LNCaP clone FGC (cell line): ENCODE measurements at regions not wholly inside any gene's neighbourhood (a gene's known extent, or its start where the extent isn't known, plus 50 kb on each side); places are given as distances from the start of the nearest gene placed in this dataset.

Source experiments
- DNase-seq: peaks from one replicate; pipeline ENCODE4 v3.0.0-alpha.2; 2011; ENCODE audit warnings: low read depth
- H3K4me3 ChIP-seq: 2 replicates; pipeline ENCODE4 v1.5.1; 2011; ENCODE audit warnings: mild to moderate bottlenecking, low read depth, low read length, control low read depth
- TF ChIP-seq, protein P1 (sequence below): IDR thresholded peaks from 2 replicates; pipeline ENCODE4 v1.5.1; 2012; ENCODE audit warnings: mild to moderate bottlenecking; ENCODE audit not compliant: control insufficient read depth, insufficient read depth; ENCODE audit errors: extremely low read depth

DNA sequence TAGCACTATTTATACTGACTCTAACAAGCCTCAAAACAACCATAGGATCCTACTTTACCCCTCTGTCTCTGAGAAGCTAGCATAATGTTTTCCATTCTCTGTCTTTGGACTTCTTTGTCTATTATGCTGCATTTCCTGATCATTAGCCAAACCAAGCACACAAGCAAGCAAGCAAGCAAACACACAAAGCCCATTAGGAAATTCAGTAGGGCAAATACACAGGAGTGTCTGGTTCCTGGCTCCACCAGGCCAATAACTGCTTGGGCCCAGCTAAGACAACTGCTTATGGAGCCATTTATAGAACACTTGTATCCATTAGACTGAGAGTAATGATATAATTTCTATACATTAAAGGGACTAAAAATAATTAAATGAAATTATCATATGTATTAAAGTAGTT lies 952.9 kb upstream of the EPHA7 start:
- DNase-seq = no peak
- H3K4me3 ChIP-seq = no peak overlapping the region
- TF ChIP-seq, protein P1, sequence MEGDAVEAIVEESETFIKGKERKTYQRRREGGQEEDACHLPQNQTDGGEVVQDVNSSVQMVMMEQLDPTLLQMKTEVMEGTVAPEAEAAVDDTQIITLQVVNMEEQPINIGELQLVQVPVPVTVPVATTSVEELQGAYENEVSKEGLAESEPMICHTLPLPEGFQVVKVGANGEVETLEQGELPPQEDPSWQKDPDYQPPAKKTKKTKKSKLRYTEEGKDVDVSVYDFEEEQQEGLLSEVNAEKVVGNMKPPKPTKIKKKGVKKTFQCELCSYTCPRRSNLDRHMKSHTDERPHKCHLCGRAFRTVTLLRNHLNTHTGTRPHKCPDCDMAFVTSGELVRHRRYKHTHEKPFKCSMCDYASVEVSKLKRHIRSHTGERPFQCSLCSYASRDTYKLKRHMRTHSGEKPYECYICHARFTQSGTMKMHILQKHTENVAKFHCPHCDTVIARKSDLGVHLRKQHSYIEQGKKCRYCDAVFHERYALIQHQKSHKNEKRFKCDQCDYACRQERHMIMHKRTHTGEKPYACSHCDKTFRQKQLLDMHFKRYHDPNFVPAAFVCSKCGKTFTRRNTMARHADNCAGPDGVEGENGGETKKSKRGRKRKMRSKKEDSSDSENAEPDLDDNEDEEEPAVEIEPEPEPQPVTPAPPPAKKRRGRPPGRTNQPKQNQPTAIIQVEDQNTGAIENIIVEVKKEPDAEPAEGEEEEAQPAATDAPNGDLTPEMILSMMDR = no peak

DNA sequence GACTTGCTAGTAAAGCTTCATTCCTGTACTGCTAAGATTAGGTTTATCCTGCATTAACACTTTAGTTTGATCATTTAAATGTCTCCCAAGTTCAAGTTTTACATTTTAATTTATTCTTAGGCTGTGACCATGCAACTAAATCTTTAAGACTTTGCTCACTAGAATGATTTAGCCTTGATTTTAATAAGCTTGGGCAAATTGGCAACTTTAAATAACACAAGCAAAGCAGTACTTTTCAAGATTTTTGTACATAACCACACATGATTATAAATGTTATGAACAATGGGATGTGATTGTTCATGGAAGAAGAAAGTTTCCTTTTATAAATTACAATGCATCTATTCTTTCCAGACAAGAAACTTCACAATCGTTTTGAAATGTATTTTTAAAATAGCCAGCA lies 948.0 kb upstream of the EPHA7 start:
- no peak for DNase-seq
- TF ChIP-seq, protein P1 = no peak

DNA sequence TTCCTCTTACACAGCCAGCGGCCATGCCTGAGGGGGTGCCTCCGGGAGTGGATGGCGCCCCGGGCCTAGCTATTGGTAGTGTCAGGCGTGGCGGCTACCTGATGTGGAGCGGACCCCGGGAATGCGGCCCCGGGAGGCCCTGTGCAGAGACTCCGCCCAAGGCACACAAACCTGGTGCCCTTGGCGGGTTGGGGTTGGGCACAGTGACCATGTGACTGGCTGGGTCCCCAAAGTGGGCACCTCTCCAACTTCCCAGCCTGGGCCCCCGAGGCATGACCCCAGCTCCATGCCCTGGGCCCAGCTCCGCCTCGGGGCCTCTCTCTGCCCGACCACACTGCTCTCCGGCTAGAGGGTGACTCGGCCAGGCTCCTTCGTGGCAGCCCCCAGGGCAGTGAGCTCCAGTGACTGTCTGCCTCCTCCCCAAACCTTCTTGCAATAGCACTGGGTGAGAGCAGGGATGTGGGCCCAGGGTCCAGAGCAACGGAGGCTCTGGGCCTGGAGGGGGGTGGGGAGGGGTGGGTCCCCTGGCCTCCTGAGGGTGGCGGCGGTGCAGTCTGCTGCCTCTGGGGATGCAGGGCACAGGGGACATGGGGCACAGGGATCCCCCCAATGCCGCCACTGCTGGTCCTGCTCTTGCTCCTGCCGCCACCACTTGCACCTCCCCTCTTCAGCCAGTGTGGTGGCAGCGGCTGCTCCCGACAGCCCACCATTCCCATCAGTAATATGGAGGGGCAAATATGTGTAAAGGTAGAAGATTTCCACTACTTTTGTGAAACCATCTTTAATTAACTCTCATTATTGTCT lies 942.9 kb upstream of the EPHA7 start:
- no peak overlapping the region for H3K4me3 ChIP-seq
- no peak for DNase-seq
- TF ChIP-seq, protein P1 = no peak

More for the DNA sequence above, 948.0 kb upstream of the EPHA7 start:
- H3K4me3 ChIP-seq = no peak overlapping the region

DNA sequence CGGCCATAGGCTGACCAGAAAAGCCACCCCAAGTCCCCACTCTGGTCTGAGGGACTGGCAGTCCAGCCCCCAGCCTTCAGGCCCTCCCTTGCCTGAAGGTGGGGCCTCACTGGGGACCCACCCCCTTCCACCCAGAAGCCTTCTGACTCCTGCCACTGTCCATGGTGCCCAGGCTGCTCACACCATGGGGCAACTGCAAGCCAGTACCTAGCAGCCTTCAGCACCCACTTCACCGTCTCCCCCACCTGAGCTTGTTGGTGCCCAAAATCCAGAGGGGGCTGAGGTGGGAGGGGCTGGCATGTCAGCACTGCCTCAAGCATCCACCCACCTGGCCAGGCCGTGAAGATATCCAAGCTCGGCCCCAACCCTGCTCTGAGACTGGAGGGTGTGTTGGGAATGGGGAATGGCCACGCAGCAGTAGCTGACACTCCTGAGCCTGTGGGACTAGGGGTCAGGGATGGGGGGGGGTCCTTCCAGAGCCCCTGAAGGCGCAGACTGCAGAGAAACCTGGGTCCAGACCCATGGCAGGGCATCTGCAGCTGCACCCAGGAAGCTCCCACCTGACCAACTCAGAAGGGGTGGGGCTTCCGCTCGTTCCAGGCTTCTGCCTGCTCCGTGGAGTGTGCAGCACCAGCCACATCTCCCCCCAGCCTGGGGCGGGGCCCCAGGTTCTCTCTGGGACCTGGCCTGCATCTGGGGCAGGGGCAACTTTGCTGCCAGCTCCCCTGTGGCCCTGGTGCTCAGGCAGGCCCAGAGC lies 942.1 kb upstream of the EPHA7 start:
- H3K4me3 ChIP-seq = no peak overlapping the region

DNA sequence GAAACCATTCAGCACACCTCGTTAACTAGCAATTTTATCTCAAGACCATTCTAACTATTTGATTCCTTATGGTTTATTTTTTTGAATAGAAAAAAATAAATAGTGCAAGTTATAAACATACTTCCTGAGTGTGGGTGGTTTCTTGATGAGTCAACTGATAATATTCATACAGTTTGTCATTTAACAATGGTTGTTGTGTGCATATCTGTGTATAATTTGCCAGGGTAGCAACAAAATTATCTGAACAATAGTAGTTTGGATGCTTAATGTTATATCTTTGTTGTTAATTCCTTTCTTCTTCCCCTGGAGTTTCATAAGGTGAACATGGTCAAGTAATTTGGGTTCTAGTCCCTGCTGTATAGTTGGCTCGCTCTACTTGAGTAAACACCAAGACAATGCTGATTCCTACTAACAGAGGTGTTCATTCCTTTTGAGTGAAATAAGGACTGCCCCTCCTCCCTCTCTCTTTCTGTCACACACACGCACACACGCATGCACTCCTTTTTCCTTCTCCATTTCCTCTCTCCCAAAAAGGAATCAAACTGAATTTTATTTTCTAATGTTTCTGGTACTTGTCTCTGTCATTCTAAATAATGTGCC lies 938.1 kb upstream of the EPHA7 start:
- no peak overlapping the region for H3K4me3 ChIP-seq
- TF ChIP-seq, protein P1 = no peak
- no peak for DNase-seq

More for the DNA sequence above, 942.1 kb upstream of the EPHA7 start:
- TF ChIP-seq, protein P1 = no peak
- no peak for DNase-seq

DNA sequence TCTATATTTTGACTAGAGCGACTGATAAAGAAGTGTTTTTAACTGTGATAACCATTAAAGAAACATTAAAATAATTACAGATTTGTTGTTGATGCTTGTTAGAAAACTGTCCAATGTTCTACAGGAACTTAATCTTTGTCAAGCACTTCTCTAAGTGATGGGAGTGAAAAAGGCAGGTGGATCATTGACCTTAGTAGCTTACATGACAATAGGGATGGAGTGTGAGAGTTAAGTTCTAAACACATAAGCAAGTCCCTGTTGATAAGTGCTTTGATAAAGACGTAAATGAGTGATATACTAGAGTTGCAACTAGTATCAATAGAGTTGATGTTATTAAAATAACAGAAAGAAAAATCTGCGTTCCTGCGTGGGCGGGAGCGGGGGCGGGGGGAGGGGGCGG lies 931.5 kb upstream of the EPHA7 start:
- no peak for DNase-seq

More for the DNA sequence above, 931.5 kb upstream of the EPHA7 start:
- H3K4me3 ChIP-seq = no peak overlapping the region
- TF ChIP-seq, protein P1 = no peak
